D721Med (cell line): ENCODE measurements at regions not wholly inside any gene's neighbourhood (a gene's known extent, or its start where the extent isn't known, plus 50 kb on each side); places are given as distances from the start of the nearest gene placed in this dataset.

Source experiments
- DNase-seq: peaks from one replicate; pipeline ENCODE4 v3.0.0; 2011; ENCODE audit warnings: low spot score; ENCODE audit not compliant: insufficient read length
- FAIRE-seq: peaks from 2 replicates; lab custom pipeline; 2011; peaks lifted over from hg19 to GRCh38; lab: Jason Lieb, UNC
- TF ChIP-seq, protein P1 (sequence below): IDR thresholded peaks from 2 replicates; pipeline ENCODE4 v1.5.1; 2012; ENCODE audit warnings: mild to moderate bottlenecking, control low read depth; ENCODE audit not compliant: insufficient read depth; ENCODE audit errors: missing control alignments

DNA sequence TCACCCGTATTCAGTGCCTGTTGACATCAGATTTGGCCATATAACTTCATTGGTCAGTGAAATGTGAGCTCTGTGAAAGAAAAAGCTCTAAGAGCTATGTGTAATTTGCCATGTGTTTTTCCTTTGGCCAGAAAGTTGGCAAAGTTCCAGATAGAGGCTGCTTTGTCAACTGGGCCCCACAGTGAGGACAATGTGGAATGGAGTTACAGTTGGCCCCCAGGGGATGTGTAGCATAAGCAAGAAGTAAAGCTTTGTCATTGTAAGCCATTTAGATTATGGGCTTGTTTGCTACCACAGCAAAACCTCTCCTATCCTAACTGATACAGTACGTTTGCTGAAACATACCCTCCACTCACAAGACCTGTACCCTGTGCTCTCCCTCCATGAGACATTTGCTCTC lies 119.1 kb upstream of the HABP2 start:
- DNase-seq (no peak), FAIRE-seq (no peak)
- TF ChIP-seq, protein P1, sequence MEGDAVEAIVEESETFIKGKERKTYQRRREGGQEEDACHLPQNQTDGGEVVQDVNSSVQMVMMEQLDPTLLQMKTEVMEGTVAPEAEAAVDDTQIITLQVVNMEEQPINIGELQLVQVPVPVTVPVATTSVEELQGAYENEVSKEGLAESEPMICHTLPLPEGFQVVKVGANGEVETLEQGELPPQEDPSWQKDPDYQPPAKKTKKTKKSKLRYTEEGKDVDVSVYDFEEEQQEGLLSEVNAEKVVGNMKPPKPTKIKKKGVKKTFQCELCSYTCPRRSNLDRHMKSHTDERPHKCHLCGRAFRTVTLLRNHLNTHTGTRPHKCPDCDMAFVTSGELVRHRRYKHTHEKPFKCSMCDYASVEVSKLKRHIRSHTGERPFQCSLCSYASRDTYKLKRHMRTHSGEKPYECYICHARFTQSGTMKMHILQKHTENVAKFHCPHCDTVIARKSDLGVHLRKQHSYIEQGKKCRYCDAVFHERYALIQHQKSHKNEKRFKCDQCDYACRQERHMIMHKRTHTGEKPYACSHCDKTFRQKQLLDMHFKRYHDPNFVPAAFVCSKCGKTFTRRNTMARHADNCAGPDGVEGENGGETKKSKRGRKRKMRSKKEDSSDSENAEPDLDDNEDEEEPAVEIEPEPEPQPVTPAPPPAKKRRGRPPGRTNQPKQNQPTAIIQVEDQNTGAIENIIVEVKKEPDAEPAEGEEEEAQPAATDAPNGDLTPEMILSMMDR = no peak

DNA sequence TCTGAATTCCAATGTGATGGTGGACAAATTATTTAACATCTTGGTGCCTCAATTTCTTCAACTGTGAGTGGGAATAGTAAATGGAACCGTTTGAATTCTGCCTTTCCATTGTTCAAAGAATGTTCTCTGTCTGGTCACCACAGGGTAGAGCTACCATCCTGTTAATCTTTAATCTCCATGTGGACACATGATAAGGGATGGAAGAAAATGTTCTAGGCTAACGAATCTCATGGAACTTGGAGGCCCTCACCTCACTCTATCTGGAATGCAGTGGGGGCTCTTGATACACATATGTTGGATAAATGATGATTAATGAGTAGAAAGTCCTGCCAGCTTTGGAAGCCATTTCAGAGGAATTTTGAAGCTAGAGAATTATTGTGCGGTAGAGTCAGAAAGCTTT lies 118.5 kb upstream of the HABP2 start:
- DNase-seq (no peak), FAIRE-seq (no peak)
- TF ChIP-seq, protein P1 = no peak

DNA sequence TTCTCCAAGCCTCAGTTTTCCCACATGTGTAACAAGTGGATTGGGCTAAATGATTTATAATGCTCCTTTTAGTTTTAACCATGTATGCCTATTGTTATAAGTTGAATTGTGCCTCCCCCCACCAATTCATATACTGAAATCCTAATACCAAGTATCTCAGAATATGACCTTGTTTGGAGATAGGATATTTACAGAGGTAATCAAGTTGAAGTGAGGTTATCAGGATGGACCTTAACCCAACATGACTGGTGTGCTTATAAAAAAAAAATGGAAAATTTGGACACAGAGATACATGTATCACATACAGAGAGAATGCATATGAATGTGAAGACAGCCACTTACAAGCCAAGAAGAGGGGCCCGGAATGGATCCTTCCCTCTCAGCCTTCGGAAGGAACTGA lies 117.9 kb upstream of the HABP2 start:
- no peak for FAIRE-seq
- TF ChIP-seq, protein P1 = no peak
- no peak for DNase-seq

DNA sequence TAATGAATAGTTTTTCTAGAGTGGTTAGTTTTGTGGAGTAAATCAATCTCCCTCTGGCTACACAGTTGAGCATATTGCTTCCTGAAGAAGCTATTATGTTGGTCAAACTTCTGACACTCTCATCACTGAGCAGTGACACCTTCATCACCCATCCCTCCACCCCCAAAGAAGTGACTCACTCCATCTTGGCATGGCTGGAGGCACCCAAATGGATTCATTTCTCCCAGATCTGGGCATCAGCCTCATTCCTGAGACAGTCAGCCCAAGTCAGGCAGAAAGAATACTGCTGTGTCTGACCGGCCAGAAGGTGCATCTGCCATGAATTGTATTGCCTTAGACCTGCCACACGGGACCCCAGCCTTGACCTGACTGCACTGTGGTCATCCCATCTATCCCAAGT lies 117.0 kb upstream of the HABP2 start:
- TF ChIP-seq, protein P1 = no peak
- no peak for DNase-seq
- no peak for FAIRE-seq

DNA sequence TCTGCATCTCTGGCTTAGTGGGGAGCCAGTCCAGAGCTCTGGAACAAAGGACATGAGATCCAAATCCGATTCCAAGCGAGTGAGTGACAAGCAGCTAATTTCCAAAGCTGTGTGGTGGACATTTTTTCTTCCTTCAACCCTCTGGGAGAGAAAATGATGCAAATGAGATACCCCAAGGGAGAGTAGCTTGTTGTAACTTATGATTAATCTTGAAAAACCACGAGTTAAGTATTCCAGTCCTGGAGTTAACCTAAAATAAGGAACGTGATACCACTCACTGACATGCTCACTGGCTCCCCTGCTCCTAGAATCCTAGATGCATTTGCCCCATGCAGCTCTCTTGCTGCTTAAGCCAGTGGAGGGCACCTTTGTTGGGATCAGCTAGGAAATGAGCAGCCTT lies 116.0 kb upstream of the HABP2 start:
- TF ChIP-seq, protein P1 = no peak
- no peak for FAIRE-seq

DNA sequence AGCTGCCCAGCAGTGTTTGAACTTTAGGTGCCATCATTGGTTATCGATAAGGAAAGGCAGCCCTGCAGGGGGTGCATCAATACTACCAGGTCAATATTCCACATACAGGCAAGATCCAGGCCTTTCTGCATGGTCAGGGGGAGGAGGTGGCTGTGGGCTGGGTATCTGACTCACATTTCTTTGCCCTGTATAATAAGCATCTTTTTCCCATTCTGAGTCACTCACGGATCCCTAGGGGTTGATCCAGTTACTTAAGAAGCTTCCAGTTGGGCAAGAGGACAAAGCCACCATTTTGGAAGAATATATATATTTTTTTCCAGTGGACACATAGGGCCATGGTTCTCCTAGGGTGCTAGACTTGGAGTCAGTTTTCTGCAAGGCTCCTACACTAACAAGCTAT lies 114.2 kb upstream of the HABP2 start:
- TF ChIP-seq, protein P1 = no peak
- FAIRE-seq (no peak), DNase-seq (no peak)

More for the DNA sequence above, 116.0 kb upstream of the HABP2 start:
- DNase-seq = no peak

DNA sequence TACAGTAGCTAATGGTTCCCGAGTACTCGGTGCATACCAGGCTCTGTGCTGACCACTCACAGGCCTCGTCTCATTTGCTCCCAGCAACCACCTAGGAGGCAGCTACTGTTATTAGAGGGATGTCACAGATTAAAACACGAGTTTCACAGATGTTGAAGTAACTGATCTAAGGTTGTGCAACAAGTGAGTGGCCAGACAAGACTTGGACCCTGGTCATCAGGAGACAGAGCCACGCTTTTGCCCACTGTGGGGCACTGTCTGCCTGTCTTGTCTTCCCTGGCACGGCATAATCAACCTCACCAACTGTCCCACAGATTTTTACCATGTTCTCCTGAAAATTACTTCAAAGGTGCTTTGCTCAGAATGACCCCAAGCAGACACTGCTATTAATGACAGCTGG lies 111.6 kb upstream of the HABP2 start:
- DNase-seq = no peak
- FAIRE-seq = no peak
- TF ChIP-seq, protein P1 = no peak
